CD4-positive, CD25-positive, alpha-beta regulatory T cell (primary cell): ENCODE measurements at regions not wholly inside any gene's neighbourhood (a gene's known extent, or its start where the extent isn't known, plus 50 kb on each side); places are given as distances from the start of the nearest gene placed in this dataset.

Experiments used
- ATAC-seq, 2 donors: fragments of 150-1000 bp; cut with Tn5 transposase; one replicate each; pipeline ENCODE4 v1.10.0; 2021; ENCODE audit warnings: low read depth in 2 of 2, moderate number of reproducible peaks in 2 of 2, moderate library complexity in 1 of 2
- DNase-seq, 3 donors: peaks; one replicate each; pipeline versions ENCODE4 v3.0.0 to v3.0.0-alpha.2; 2012 to 2022; ENCODE audit warnings: mixed read lengths in 1 of 3
- H3K27ac ChIP-seq: one replicate; pipeline ENCODE4 v1.7.0; 2013; ENCODE audit warnings: mild to moderate bottlenecking, low read length; ENCODE audit not compliant: insufficient read depth, poor library complexity, severe bottlenecking
- H3K27me3 ChIP-seq: one replicate; pipeline ENCODE4 v1.7.0; 2013; ENCODE audit warnings: low read length; ENCODE audit not compliant: control insufficient read depth, insufficient read depth
- H3K36me3 ChIP-seq: one replicate; pipeline ENCODE4 v1.7.0; 2013; ENCODE audit warnings: mild to moderate bottlenecking, low read length, moderate library complexity; ENCODE audit not compliant: control insufficient read depth, insufficient read depth
- H3K4me1 ChIP-seq: 2 replicates; pipeline ENCODE4 v1.7.0; 2013; ENCODE audit warnings: mild to moderate bottlenecking, low read length; ENCODE audit not compliant: insufficient read depth, control insufficient read depth, poor library complexity, severe bottlenecking
- H3K4me3 ChIP-seq: one replicate; pipeline ENCODE4 v1.7.0; 2013; ENCODE audit warnings: low read depth, mild to moderate bottlenecking, low read length, moderate library complexity
- H3K9me3 ChIP-seq, 2 experiments: 1 replicate in 1 of 2; 2 replicates in 1 of 2; pipeline ENCODE4 v1.7.0; 2013; ENCODE audit warnings: low read length in 2 of 2, mild to moderate bottlenecking in 1 of 2, moderate library complexity in 1 of 2; ENCODE audit not compliant: control insufficient read depth in 2 of 2
- H3K27ac Mint-ChIP-seq, 3 donors: one replicate each; pipeline ENCODE4 v1.8.0; 2020 to 2022; ENCODE audit warnings: mild to moderate bottlenecking in 3 of 3, mixed read lengths in 3 of 3, moderate library complexity in 2 of 3
- H3K27me3 Mint-ChIP-seq: one replicate; pipeline ENCODE4 v1.8.0; 2022; ENCODE audit warnings: mild to moderate bottlenecking, mixed read lengths
- H3K36me3 Mint-ChIP-seq: one replicate; pipeline ENCODE4 v1.8.0; 2020; ENCODE audit warnings: mixed read lengths
- H3K4me1 Mint-ChIP-seq, 4 donors: one replicate each; pipeline ENCODE4 v1.8.0; 2020 to 2022; ENCODE audit warnings: mixed read lengths in 4 of 4, mild to moderate bottlenecking in 1 of 4
- H3K4me3 Mint-ChIP-seq, 4 donors: one replicate each; pipeline ENCODE4 v1.8.0; 2020 to 2022; ENCODE audit warnings: mild to moderate bottlenecking in 4 of 4, mixed read lengths in 4 of 4, moderate library complexity in 3 of 4
- H3K9me3 Mint-ChIP-seq, 7 donors: one replicate each; pipeline ENCODE4 v1.8.0; 2020 to 2022; ENCODE audit warnings: mixed read lengths in 7 of 7, mild to moderate bottlenecking in 3 of 7, moderate library complexity in 2 of 7

DNA sequence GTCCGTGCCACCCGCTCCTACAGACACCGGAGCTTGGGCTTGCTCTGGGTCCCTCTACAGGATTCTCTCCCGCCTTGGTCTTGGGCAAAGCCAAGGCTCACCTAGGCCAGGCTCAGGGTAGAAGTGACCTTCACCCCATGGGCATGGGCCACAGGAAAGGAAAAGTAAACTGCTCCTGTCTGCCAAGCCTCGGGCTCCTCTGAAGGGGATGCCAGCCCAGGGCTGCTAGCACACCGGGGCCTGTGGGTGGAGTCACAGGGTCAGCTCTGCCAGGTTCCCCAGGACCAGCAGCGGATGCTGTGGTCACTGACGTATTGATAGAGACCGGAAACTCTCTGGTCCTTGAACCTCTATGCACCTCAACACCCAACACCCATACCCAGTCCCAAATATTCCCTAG is 222.7 kb upstream of the MGMT start:
- Histone ChIP-seq H3K36me3 (no peaks in the 10 kb centered on the region), H3K27me3 (no peaks in the 10 kb centered on the region), H3K9me3 (no peaks in the 10 kb centered on the region), H3K4me3 (no peak overlapping the region), H3K27ac (no peak overlapping the region), H3K4me1 (no peaks in the 10 kb centered on the region)
- Mint-ChIP-seq H3K4me1 (peaks cover 0 to 2% (median 0%) of the 10 kb centered on the region in 4 donors), H3K4me3 (no peak overlapping the region), H3K9me3 (peaks cover 0 to 2% (median 0%) of the 10 kb centered on the region in 7 donors), H3K27me3 (no peaks in the 10 kb centered on the region), H3K27ac (no peak overlapping the region), H3K36me3 (no peaks in the 10 kb centered on the region)
- no peak for DNase-seq
- no peak for ATAC-seq

DNA sequence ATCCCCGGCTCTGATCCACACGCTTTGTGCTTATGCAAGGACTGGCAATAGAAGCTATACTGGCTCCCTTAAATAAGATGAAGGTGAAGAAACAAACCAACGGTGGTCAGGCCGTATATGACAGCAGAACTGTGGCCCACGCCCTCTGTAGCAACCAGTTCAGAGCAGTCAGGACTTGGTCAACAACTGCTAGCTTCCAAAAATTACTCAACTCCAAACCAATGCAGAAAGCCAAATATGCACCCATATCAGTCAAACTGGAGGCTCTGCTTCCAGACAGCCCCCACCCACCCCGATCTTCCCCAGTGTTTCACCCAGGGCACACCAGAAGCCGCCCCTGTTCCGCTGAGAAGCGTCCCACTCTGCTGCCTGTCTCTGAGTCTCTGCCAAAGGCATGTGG is 222.3 kb upstream of the MGMT start:
- no peaks in the 10 kb centered on the region for H3K36me3 ChIP-seq
- ATAC-seq = no peak
- Mint-ChIP-seq H3K4me3 (no peak overlapping the region), H3K27me3 (no peaks in the 10 kb centered on the region), H3K9me3 (peaks cover 0 to 2% (median 0%) of the 10 kb centered on the region in 7 donors), H3K4me1 (peaks cover 0 to 2% (median 0%) of the 10 kb centered on the region in 4 donors), H3K36me3 (no peaks in the 10 kb centered on the region), H3K27ac (no peak overlapping the region)
- no peak for DNase-seq
- no peaks in the 10 kb centered on the region for H3K4me1 ChIP-seq
- no peak overlapping the region for H3K27ac ChIP-seq
- no peak overlapping the region for H3K4me3 ChIP-seq
- no peaks in the 10 kb centered on the region for H3K27me3 ChIP-seq
- no peaks in the 10 kb centered on the region for H3K9me3 ChIP-seq

GRCh38 chr10:129253161-129253864 is 213.7 kb upstream of the MGMT start:
- H3K9me3 ChIP-seq = no peaks in the 10 kb centered on the region
- Mint-ChIP-seq H3K9me3 (peaks cover 0 to 9% (median 1%) of the 10 kb centered on the region in 7 donors), H3K36me3 (no peaks in the 10 kb centered on the region), H3K4me1 (peaks cover 0 to 2% (median 0%) of the 10 kb centered on the region in 4 donors), H3K27me3 (peaks cover 4% of the 10 kb centered on the region), H3K4me3 (no peak overlapping the region), H3K27ac (peak overlapping the region in 1 of 3 donors; percentile 12)
- no peaks in the 10 kb centered on the region for H3K36me3 ChIP-seq
- H3K27ac ChIP-seq = no peak overlapping the region
- DNase-seq (no peak), ATAC-seq (no peak)
- H3K4me3 ChIP-seq = no peak overlapping the region
- H3K4me1 ChIP-seq = no peaks in the 10 kb centered on the region
- H3K27me3 ChIP-seq = no peaks in the 10 kb centered on the region

- peaks cover 0 to 9% (median 1%) of the 10 kb centered on the region in 7 donors for H3K9me3 Mint-ChIP-seq
- Histone ChIP-seq H3K4me3 (no peak overlapping the region), H3K27me3 (no peaks in the 10 kb centered on the region), H3K9me3 (no peaks in the 10 kb centered on the region), H3K36me3 (no peaks in the 10 kb centered on the region), H3K4me1 (no peaks in the 10 kb centered on the region), H3K27ac (no peak overlapping the region)
- H3K27me3 Mint-ChIP-seq = peaks cover 4% of the 10 kb centered on the region
- H3K27ac Mint-ChIP-seq = no peak overlapping the region
- H3K36me3 Mint-ChIP-seq = no peaks in the 10 kb centered on the region
- DNase-seq (no peak), ATAC-seq (no peak)
- no peak overlapping the region for H3K4me3 Mint-ChIP-seq
- peaks cover 0 to 2% (median 0%) of the 10 kb centered on the region in 4 donors for H3K4me1 Mint-ChIP-seq
Observed at GRCh38 chr10:129253865-129254179, 213.2 kb upstream of the MGMT start.

GRCh38 chr10:129258283-129258923 is 208.6 kb upstream of the MGMT start:
- H3K9me3 Mint-ChIP-seq = peaks cover 0 to 3% (median 0%) of the 10 kb centered on the region in 7 donors

DNA sequence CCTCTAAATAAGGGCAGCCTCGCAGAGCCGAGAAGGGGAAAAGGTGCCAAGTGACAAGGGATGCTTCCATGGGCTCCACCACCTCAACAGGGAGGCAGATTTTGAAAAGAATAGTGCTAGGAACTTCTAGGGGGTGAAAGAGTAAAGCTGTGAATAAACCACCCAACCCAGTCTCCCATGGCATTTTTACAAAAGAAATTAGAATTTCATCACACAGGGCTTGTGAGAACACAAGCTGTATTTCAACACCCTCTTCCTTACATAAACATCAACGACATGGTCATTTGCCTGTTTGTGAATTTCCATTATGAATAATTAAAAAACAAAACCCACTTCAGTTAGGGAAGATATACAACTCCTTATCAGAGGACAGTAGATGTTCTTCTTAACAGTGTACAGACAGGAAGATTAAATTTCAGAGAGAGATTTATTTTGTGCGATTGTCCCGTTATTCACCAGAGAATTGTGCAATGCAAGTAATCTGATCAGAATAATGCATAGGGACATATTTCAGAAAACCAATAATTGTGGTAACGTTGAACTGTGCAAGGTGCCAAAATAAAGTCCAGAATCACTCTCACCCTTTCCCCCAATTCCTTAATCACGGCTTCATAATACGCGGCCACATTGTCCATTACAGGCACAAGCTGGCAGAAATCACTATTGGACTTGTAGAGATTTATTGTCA is 207.8 kb upstream of the MGMT start:
- H3K36me3 Mint-ChIP-seq = no peaks in the 10 kb centered on the region

More at GRCh38 chr10:129258283-129258923, 208.6 kb upstream of the MGMT start:
- H3K36me3 Mint-ChIP-seq = no peaks in the 10 kb centered on the region
- H3K4me1 Mint-ChIP-seq = no peaks in the 10 kb centered on the region
- H3K9me3 ChIP-seq = no peaks in the 10 kb centered on the region
- peak overlapping the region in 1 of 3 donors; percentile 15 for H3K27ac Mint-ChIP-seq
- ATAC-seq (no peak), DNase-seq (no peak)
- no peaks in the 10 kb centered on the region for H3K27me3 ChIP-seq
- no peaks in the 10 kb centered on the region for H3K36me3 ChIP-seq
- H3K27me3 Mint-ChIP-seq = peaks cover 2% of the 10 kb centered on the region
- no peak overlapping the region for H3K4me3 Mint-ChIP-seq
- no peak overlapping the region for H3K27ac ChIP-seq
- H3K4me3 ChIP-seq = no peak overlapping the region
- H3K4me1 ChIP-seq = no peaks in the 10 kb centered on the region

GRCh38 chr10:129272176-129272575 is 194.9 kb upstream of the MGMT start:
- Histone ChIP-seq H3K4me1 (no peaks in the 10 kb centered on the region), H3K9me3 (no peaks in the 10 kb centered on the region), H3K36me3 (no peaks in the 10 kb centered on the region), H3K27me3 (no peaks in the 10 kb centered on the region), H3K27ac (no peak overlapping the region), H3K4me3 (no peak overlapping the region)
- no peak for DNase-seq
- Mint-ChIP-seq H3K27ac (no peak overlapping the region), H3K9me3 (peaks cover 0 to 2% (median 0%) of the 10 kb centered on the region in 7 donors), H3K4me3 (no peak overlapping the region), H3K36me3 (no peaks in the 10 kb centered on the region), H3K27me3 (peaks cover 9% of the 10 kb centered on the region), H3K4me1 (peaks cover 0 to 9% (median 4%) of the 10 kb centered on the region in 4 donors)
- ATAC-seq = no peak

More for the DNA sequence above, 207.8 kb upstream of the MGMT start:
- H3K4me1 ChIP-seq = no peaks in the 10 kb centered on the region
- H3K27me3 ChIP-seq = no peaks in the 10 kb centered on the region
- no peaks in the 10 kb centered on the region for H3K36me3 ChIP-seq
- DNase-seq (no peak), ATAC-seq (no peak)
- H3K4me1 Mint-ChIP-seq = no peaks in the 10 kb centered on the region
- peaks cover 4% of the 10 kb centered on the region for H3K27me3 Mint-ChIP-seq
- no peak overlapping the region for H3K4me3 ChIP-seq
- H3K27ac ChIP-seq = no peak overlapping the region
- H3K9me3 ChIP-seq = no peaks in the 10 kb centered on the region
- H3K4me3 Mint-ChIP-seq = no peak overlapping the region
- peak overlapping the region in 1 of 3 donors; percentile 15 for H3K27ac Mint-ChIP-seq
- peaks cover 0 to 3% (median 0%) of the 10 kb centered on the region in 7 donors for H3K9me3 Mint-ChIP-seq
